Esophagus squamous epithelium (tissue), 4 donors: ENCODE measurements at regions not wholly inside any gene's neighbourhood (a gene's known extent, or its start where the extent isn't known, plus 50 kb on each side); places are given as distances from the start of the nearest gene placed in this dataset.

Experiments used
- POLR2A ChIP-seq, 4 donors: fragments of 450-650 bp; IDR thresholded peaks; one replicate each; pipeline ENCODE4 v1.6.1; 2017; ENCODE audit warnings: antibody characterized with exemption in 4 of 4, mild to moderate bottlenecking in 4 of 4, moderate library complexity in 3 of 4
- TF ChIP-seq, protein P1 (sequence below), 6 experiments: fragments of 450-650 bp in 4 of 6; fragments of 200-600 bp in 2 of 6; sonication (generic) in 2 of 6; IDR thresholded peaks; one replicate each; pipeline ENCODE4 v1.5.1; 2016 to 2019; ENCODE audit warnings: antibody characterized with exemption in 6 of 6, mild to moderate bottlenecking in 4 of 6, moderate library complexity in 4 of 6

DNA sequence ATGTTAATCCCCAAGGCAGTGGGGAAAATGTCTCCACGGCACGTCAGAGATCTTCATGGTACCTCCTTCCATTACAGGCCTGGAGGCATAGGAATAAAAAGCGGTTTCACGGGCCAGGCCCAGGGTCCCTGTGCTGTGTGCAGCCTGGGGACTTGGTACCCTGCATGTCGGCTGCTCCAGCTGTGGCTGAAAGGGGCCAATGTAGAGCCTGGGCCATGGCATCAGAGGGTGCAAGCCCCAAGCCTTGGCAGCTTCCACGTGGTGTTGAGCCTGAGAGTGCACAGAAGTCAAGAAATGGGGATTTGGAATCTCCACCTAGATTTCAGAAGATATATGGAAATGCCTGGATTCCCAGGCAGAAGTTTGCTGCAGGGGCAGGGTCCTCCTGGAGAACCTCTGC lies 508.9 kb upstream of the COX7C start:
- TF ChIP-seq, protein P1, sequence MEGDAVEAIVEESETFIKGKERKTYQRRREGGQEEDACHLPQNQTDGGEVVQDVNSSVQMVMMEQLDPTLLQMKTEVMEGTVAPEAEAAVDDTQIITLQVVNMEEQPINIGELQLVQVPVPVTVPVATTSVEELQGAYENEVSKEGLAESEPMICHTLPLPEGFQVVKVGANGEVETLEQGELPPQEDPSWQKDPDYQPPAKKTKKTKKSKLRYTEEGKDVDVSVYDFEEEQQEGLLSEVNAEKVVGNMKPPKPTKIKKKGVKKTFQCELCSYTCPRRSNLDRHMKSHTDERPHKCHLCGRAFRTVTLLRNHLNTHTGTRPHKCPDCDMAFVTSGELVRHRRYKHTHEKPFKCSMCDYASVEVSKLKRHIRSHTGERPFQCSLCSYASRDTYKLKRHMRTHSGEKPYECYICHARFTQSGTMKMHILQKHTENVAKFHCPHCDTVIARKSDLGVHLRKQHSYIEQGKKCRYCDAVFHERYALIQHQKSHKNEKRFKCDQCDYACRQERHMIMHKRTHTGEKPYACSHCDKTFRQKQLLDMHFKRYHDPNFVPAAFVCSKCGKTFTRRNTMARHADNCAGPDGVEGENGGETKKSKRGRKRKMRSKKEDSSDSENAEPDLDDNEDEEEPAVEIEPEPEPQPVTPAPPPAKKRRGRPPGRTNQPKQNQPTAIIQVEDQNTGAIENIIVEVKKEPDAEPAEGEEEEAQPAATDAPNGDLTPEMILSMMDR (IDR thresholded peaks at IDR 0.05), result no peak
- no peak for TF ChIP-seq POLR2A (IDR thresholded peaks at IDR 0.05)
